ENCODE measurements at regions not wholly inside any gene's neighbourhood (a gene's known extent, or its start where the extent isn't known, plus 50 kb on each side); places are given as distances from the start of the nearest gene placed in this dataset.

DNA sequence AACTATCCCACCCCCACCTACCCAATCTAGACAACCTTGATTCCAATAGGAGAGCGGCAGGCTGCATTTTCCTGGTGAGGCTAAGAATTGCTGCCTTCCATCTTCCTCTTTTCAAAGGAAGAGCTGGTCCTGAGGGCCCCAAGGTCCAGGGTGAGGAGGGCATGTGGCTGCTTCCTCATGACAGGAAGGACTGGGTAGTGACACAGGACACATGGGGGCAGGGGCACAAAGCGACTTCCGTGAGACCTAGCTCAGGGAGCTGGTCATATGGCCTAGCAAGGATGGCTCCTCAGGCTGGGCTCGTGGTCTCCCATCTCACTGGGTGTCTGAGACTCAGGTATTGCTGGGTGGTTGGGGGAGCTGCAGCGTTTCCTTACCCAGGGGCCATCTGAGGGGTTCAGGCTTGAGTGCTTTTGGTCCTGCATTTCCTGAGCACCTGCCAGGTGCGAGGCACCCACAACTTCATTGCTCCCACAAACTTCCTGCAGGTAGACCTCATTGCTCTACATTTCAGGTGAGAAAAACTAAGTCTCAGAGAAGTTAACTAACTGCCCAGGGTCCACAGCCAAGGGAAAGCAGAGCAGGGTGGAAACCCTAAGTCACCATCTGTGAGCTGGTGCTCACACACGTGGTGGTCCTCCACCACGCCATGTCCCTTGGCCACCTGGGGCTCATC is 160.0 kb upstream of the TLE3 start:
- no peak overlapping the region for H3K27ac Mint-ChIP-seq
- ATAC-seq (no peak), DNase-seq (ENCODE audit: low spot score in 2 of 2) (no peak)
- peaks cover 0 to 3% of the 10 kb centered on the region in 2 donors for H3K9me3 Mint-ChIP-seq
- H3K36me3 Mint-ChIP-seq: peaks cover 0 to 5% of the 10 kb centered on the region in 2 donors

- H3K9me3 Mint-ChIP-seq: peaks cover 0 to 3% of the 10 kb centered on the region in 2 donors
- DNase-seq (ENCODE audit: low spot score in 2 of 2) (no peak), ATAC-seq (no peak)
- H3K27ac Mint-ChIP-seq: no peak overlapping the region
- peaks cover 0 to 5% of the 10 kb centered on the region in 2 donors for H3K36me3 Mint-ChIP-seq
Observed at GRCh38 chr15:70257047-70257446, 159.3 kb upstream of the TLE3 start.

- DNase-seq (ENCODE audit: low spot score in 2 of 2) (no peak), ATAC-seq (no peak)
- peaks cover 0 to 3% of the 10 kb centered on the region in 2 donors for H3K9me3 Mint-ChIP-seq
- no peak overlapping the region for H3K27ac Mint-ChIP-seq
- H3K36me3 Mint-ChIP-seq: peaks cover 0 to 5% of the 10 kb centered on the region in 2 donors
Observed at GRCh38 chr15:70254311-70254869, 156.7 kb upstream of the TLE3 start.

DNA sequence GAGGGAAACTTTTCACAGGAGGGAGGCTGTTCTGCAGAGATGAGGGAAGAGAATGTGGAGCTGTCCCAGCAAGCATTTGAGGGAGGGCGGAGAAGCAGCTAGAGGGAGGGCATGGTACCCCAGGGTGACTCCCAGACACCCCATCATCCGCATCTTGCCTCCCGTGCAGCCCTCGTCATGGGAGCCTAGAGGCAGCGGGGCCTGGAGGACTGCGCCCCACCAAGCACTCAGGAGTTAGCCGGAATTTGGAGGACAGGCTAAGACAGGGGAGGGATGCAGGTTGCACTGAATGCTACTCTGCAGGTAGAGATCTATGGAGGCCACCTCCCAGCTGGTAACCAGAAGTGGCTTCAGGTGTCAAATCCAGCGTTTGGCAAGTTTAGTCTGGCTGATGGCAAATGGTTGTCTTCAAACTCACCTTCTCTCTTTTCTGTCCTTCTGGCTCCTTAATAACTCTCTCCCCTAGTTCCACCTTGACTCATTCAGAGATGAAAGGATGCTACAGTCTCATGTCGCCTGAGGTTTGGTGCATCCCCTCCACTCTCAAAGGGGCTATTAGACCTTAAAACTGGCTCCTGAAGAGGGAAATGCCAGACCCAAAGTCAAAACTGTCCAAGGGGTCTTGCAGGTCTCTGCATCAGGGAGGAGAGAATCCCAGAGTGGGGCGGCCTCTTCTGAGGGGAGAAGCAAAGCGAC is 155.9 kb upstream of the TLE3 start:
- no peak for ATAC-seq
- H3K27ac Mint-ChIP-seq: no peak overlapping the region
- DNase-seq (ENCODE audit: low spot score in 2 of 2): no peak
- peaks cover 0 to 3% of the 10 kb centered on the region in 2 donors for H3K9me3 Mint-ChIP-seq
- H3K36me3 Mint-ChIP-seq: peaks cover 0 to 5% of the 10 kb centered on the region in 2 donors

DNA sequence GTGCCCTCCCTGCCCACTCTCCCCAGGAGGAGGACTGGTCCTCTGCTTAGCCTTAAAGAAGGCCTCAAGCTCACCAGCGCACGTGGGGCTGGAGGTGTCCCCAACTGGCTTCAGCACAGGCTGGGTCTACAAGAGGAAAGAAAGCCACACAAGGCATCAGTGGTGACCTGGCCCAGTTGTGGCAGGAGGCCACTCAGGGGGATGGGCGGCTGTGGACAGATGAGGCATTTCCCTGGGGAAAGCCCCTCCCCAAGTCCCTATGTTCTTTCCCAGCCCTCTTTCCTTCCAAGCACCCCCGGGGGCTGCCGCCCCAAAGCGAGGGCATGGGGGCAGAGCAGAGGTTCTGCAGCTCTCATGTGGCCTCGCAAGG is 155.2 kb upstream of the TLE3 start:
- no peak for ATAC-seq
- Mint-ChIP-seq H3K36me3 (peaks cover 0 to 5% of the 10 kb centered on the region in 2 donors), H3K27ac (no peak overlapping the region), H3K9me3 (peaks cover 0 to 3% of the 10 kb centered on the region in 2 donors)
- DNase-seq (ENCODE audit: low spot score in 2 of 2): no peak

DNA sequence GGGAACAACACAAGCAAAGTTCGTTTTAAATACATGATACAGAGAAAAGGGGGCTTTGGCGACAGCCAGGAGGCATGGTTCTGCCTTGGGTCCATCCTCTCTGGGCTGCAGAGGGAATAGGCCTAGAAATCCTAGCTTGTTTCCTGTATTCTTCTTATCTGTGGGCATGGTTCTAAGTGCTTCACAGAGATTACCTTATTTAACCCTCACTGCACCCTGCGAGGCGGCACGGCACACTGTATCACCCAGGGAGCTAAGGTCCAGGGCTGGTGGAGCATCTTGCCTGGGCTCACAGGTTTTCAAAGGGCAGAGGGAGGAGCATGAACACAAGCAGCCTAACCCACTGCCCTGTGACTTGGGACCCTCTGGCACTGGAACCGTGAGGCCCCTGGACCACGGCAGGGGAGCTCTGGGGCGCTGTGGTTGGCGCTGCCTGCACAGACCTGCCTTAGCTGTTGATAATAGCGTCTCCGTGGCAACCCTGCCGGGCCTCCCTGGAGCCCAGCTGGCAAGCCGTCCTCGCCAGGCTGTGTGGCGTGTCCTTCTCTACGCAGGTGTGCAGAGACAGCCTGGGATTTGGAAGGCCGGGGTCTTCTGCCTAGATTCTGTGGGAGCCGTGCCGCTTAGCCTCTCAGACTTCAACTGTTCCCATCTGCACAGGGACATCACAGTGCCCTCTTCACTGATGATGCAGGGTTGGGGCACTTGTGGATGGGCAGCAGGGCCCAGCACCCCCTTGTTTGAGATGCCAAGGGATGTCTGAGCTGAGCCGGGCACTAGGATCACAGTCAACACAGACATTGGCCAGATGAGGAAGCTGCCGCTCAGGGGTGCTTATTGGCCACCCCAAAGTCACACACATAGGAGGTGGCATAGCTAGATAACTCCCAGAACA is 154.6 kb upstream of the TLE3 start:
- peaks cover 0 to 5% of the 10 kb centered on the region in 2 donors for H3K36me3 Mint-ChIP-seq
- peaks cover 0 to 3% of the 10 kb centered on the region in 2 donors for H3K9me3 Mint-ChIP-seq
- no peak for ATAC-seq
- no peak overlapping the region for H3K27ac Mint-ChIP-seq
- no peak for DNase-seq (ENCODE audit: low spot score in 2 of 2)

DNA sequence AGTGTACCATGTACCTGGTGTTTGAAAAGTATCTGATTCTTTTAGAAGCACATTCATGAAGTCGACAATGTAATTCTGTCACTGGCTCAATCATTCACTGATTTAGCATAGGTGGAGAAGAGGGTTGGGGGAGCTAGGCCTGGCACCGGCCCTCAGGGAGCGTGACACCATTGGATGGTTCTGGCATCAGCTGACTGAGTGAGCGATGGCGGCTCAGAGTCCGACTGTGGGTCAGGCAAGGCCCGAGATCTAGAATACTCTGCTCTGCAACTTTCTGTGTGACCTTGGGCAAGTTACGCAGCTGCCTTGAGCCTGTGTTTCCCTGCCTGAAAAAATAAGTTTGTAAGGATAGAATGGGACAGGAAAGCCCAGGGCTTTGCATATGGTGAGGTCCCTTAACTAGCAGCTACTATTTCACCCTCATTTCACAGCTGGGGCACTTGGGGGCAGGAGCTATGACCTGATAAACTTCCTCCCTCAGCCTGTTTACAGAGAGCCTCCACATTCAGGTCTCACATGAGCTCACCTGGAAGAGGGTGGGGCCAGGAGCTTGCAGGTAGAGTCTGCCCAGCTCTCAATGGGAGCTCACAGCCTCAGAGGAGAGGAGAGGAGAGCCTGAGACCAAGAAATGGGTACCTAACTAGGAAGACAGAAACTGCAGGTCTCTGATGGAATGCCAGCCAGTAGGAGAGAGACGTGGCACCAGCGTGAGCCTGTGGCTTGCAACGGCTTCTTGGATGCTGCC is 153.7 kb upstream of the TLE3 start:
- ATAC-seq (no peak), DNase-seq (ENCODE audit: low spot score in 2 of 2) (no peak)
- Mint-ChIP-seq H3K36me3 (peaks cover 0 to 4% of the 10 kb centered on the region in 2 donors), H3K27ac (no peak overlapping the region), H3K9me3 (peaks cover 0 to 3% of the 10 kb centered on the region in 2 donors)

- Mint-ChIP-seq H3K36me3 (no peaks in the 10 kb centered on the region), H3K27ac (no peak overlapping the region), H3K9me3 (no peaks in the 10 kb centered on the region)
- ATAC-seq: no peak
- DNase-seq (ENCODE audit: low spot score in 2 of 2): no peak
Observed at GRCh38 chr15:70250208-70251201, 152.8 kb upstream of the TLE3 start.

- Mint-ChIP-seq H3K36me3 (no peaks in the 10 kb centered on the region), H3K9me3 (no peaks in the 10 kb centered on the region), H3K27ac (no peak overlapping the region)
- ATAC-seq (no peak), DNase-seq (ENCODE audit: low spot score in 2 of 2) (no peak)
Observed at GRCh38 chr15:70249616-70250015, 151.9 kb upstream of the TLE3 start.

- DNase-seq (ENCODE audit: low spot score in 2 of 2) (no peak), ATAC-seq (peak in 1 of 2 donors; percentile 35)
- H3K9me3 Mint-ChIP-seq: no peaks in the 10 kb centered on the region
- H3K27ac Mint-ChIP-seq: peak overlapping the region in 1 of 2 donors; percentile 43
- no peaks in the 10 kb centered on the region for H3K36me3 Mint-ChIP-seq
Observed at GRCh38 chr15:70248116-70249025, 150.7 kb upstream of the TLE3 start.

DNA sequence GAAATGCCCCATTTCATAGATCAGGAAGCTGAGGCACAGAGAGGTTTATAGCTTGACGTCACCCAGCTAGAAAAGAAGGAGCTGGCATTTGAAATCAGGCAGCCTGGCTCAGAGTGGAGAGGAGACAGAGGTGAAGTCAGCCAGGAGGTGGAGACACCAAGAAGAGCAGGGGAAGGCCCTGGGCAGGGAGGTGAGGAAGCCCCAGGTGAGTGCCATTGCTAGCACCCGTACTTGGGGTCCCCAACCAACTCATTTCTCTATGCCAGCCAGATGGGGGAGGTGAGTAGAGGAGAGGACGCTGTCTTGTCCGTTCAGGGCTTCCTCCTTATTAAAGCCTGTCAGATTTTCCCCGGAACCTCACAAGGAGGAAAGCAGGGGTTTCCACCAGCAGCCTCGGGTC is 149.6 kb upstream of the TLE3 start:
- Mint-ChIP-seq H3K36me3 (no peaks in the 10 kb centered on the region), H3K9me3 (no peaks in the 10 kb centered on the region), H3K27ac (no peak overlapping the region)
- DNase-seq (ENCODE audit: low spot score in 2 of 2) (no peak), ATAC-seq (no peak)

- H3K9me3 Mint-ChIP-seq: no peaks in the 10 kb centered on the region
Observed at GRCh38 chr15:70246623-70247220, 149.0 kb upstream of the TLE3 start.

DNA sequence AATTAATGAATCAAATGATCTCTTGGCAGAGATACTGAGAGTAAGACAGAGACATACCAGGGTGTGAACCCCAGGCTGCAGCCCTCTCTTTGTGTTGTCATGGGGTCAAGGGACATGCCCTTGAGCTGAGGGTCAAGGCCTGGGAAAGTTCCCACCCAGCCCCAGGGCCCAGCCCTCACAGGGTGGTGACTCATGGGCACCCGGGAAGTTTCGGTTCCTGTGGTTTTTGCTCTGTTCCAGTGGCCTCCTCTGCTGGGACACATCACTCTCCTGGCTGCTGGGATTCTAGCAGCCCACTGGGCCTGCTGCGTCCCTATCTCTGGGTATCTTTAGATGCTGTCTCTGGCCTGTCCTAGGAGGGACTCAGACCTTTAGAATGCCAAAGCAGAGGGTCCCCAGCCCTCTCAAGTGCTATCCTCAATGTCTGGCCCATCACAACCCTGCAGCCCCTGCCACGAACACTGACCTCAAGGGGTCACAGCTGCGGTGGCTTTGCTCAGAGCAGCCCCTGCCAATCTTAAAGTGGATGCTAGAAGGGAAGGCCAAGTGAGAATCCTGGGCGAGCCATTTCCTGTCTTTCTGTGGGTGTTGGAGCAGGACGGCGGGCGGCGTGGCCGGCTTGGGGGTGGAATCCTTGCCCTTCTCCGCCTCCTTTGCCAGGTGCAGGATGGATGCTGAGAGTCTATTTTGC is 148.4 kb upstream of the TLE3 start:
- Mint-ChIP-seq H3K27ac (no peak overlapping the region), H3K9me3 (no peaks in the 10 kb centered on the region), H3K36me3 (no peaks in the 10 kb centered on the region)
- ATAC-seq (peak; percentile 49 to 68), DNase-seq (ENCODE audit: low spot score in 2 of 2) (peak in 1 of 2 donors; percentile 54)

More at GRCh38 chr15:70246623-70247220, 149.0 kb upstream of the TLE3 start:
- peak in 1 of 2 donors; percentile 16 for DNase-seq (ENCODE audit: low spot score in 2 of 2)
- ATAC-seq: no peak
- Mint-ChIP-seq H3K36me3 (no peaks in the 10 kb centered on the region), H3K27ac (no peak overlapping the region)
